ENCODE measurements at regions not wholly inside any gene's neighbourhood (a gene's known extent, or its start where the extent isn't known, plus 50 kb on each side); places are given as distances from the start of the nearest gene placed in this dataset.

DNA sequence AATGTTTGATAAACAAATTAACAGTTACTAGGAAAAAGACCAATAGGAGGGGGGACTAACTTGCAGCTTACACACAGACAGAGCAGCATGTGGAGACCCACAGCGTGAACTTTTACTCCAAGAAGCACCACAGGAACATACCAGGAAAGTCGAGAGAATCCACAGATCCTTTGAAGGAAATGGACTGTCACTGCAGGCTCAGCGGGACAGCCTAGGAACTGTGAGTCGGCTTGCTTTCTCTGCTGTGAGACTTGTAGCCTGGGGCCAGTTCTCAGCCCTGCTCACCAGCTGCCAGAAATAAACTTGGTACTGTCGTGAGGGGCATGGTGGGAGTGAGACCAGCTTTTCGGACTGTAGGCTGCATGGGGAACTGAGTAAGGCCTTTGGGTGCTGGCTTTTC lies 1211.5 kb downstream of the PCDH17 start:
- TF ChIP-seq TAF1 (IDR thresholded peaks at IDR 0.05; ENCODE audit: low read depth, low read length) (no peak), POLR2AphosphoS5 (IDR thresholded peaks at IDR 0.05; ENCODE audit: low read depth, low read length) (no peak), POLR2A (IDR thresholded peaks at IDR 0.05; ENCODE audit: low read depth, low read length) (no peak), PAX5 (IDR thresholded peaks at IDR 0.05; ENCODE audit: insufficient read depth, low read length, severe bottlenecking) (no peak), POU2F2 (IDR thresholded peaks at IDR 0.05; ENCODE audit: low read depth, low read length) (no peak), SPI1 (IDR thresholded peaks at IDR 0.05; ENCODE audit: low read depth, low read length) (no peak)

All from GM12891 (cell line).